ENCODE measurements at regions not wholly inside any gene's neighbourhood (a gene's known extent, or its start where the extent isn't known, plus 50 kb on each side); places are given as distances from the start of the nearest gene placed in this dataset.
A peak's percentile ranks its signal among the peaks of the same experiment; 100 is the strongest.
"Not testable (repeated sequence)": the region's sequence is repeated elsewhere in the genome, so short reads cannot be mapped to it uniquely, and the experiment has no call there.

- not testable (repeated sequence) for H3K4me2 ChIP-seq (ENCODE audit: low read length); H3K27ac ChIP-seq (ENCODE audit: low read length); H3K27me3 ChIP-seq (ENCODE audit: low read depth, low read length); H3K4me3 ChIP-seq (ENCODE audit: low read length); H3K9ac ChIP-seq (ENCODE audit: low read length); H2AFZ ChIP-seq (ENCODE audit: low read depth, low read length); H3K4me1 ChIP-seq (ENCODE audit: low read length); H3K9me3 ChIP-seq (ENCODE audit: insufficient read depth, low read length); H4K20me1 ChIP-seq (ENCODE audit: insufficient read depth, low read length); H3K79me2 ChIP-seq (ENCODE audit: low read length); H3K36me3 ChIP-seq (replicated peaks; ENCODE audit: low read depth, low read length)
Observed at GRCh38 chr15:84157857-84158256, 77.7 kb upstream of the GOLGA6L4 start.

- not testable (repeated sequence) for H3K36me3 ChIP-seq (replicated peaks; ENCODE audit: low read depth, low read length); H3K9me3 ChIP-seq (ENCODE audit: insufficient read depth, low read length); H4K20me1 ChIP-seq (ENCODE audit: insufficient read depth, low read length); H3K4me2 ChIP-seq (ENCODE audit: low read length); H3K9ac ChIP-seq (ENCODE audit: low read length); H3K79me2 ChIP-seq (ENCODE audit: low read length); H3K4me3 ChIP-seq (ENCODE audit: low read length); H3K4me1 ChIP-seq (ENCODE audit: low read length); H3K27me3 ChIP-seq (ENCODE audit: low read depth, low read length); H2AFZ ChIP-seq (ENCODE audit: low read depth, low read length); H3K27ac ChIP-seq (ENCODE audit: low read length)
Observed at GRCh38 chr15:84159346-84160269, 76.0 kb upstream of the GOLGA6L4 start.

GRCh38 chr15:84164423-84165292 lies 70.9 kb upstream of the GOLGA6L4 start:
- H3K4me3 ChIP-seq (ENCODE audit: low read length); H3K27me3 ChIP-seq (ENCODE audit: low read depth, low read length); H3K4me2 ChIP-seq (ENCODE audit: low read length); H3K36me3 ChIP-seq (replicated peaks; ENCODE audit: low read depth, low read length); H2AFZ ChIP-seq (ENCODE audit: low read depth, low read length); H3K27ac ChIP-seq (ENCODE audit: low read length); H3K9me3 ChIP-seq (ENCODE audit: insufficient read depth, low read length); H4K20me1 ChIP-seq (ENCODE audit: insufficient read depth, low read length); H3K9ac ChIP-seq (ENCODE audit: low read length); H3K4me1 ChIP-seq (ENCODE audit: low read length); H3K79me2 ChIP-seq (ENCODE audit: low read length): not testable (repeated sequence)

GRCh38 chr15:84170029-84170428 lies 65.5 kb upstream of the GOLGA6L4 start:
- not testable (repeated sequence) for H3K36me3 ChIP-seq (replicated peaks; ENCODE audit: low read depth, low read length); H3K4me1 ChIP-seq (ENCODE audit: low read length); H2AFZ ChIP-seq (ENCODE audit: low read depth, low read length); H3K4me2 ChIP-seq (ENCODE audit: low read length); H3K4me3 ChIP-seq (ENCODE audit: low read length); H3K79me2 ChIP-seq (ENCODE audit: low read length); H3K9ac ChIP-seq (ENCODE audit: low read length); H4K20me1 ChIP-seq (ENCODE audit: insufficient read depth, low read length); H3K9me3 ChIP-seq (ENCODE audit: insufficient read depth, low read length); H3K27me3 ChIP-seq (ENCODE audit: low read depth, low read length); H3K27ac ChIP-seq (ENCODE audit: low read length)

GRCh38 chr15:84173231-84173610 lies 62.4 kb upstream of the GOLGA6L4 start:
- H3K4me1 ChIP-seq (ENCODE audit: low read length); H2AFZ ChIP-seq (ENCODE audit: low read depth, low read length); H3K36me3 ChIP-seq (replicated peaks; ENCODE audit: low read depth, low read length); H3K79me2 ChIP-seq (ENCODE audit: low read length); H3K27me3 ChIP-seq (ENCODE audit: low read depth, low read length); H4K20me1 ChIP-seq (ENCODE audit: insufficient read depth, low read length); H3K9me3 ChIP-seq (ENCODE audit: insufficient read depth, low read length); H3K27ac ChIP-seq (ENCODE audit: low read length): not testable (repeated sequence)
- Histone ChIP-seq H3K4me3 (ENCODE audit: low read length) (peak overlapping the region; percentile 71), H3K9ac (ENCODE audit: low read length) (peak overlapping the region; percentile 53), H3K4me2 (ENCODE audit: low read length) (peak overlapping the region; percentile 49)
